ENCODE measurements at regions not wholly inside any gene's neighbourhood (a gene's known extent, or its start where the extent isn't known, plus 50 kb on each side); places are given as distances from the start of the nearest gene placed in this dataset.

DNA sequence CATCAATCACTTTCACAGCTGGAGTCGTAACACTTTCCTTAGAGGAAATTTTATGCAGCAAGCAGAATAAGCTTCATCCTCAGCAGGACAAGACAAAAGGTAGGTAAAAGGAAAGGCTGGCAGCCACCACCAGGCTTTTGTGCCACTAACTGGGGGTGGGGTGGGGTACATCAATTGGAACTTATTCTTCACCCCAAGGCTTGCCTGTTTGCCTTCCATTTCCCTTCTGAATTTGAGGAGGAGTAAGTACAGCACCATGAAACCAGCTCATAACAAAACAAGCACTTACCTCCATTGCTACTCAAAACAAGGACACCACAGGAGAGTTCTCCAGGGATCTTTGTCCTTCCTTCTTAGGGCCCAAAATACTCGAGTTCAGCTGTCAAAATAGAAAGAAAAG, 296.8 kb downstream of the ARRDC4 start:
- H3K4me3 ChIP-seq (ENCODE audit: low read depth, low read length): no peak overlapping the region
- H3K36me3 ChIP-seq (replicated peaks): no peaks in the 10 kb centered on the region
- DNase-seq: no peak
- TF ChIP-seq, protein P1, sequence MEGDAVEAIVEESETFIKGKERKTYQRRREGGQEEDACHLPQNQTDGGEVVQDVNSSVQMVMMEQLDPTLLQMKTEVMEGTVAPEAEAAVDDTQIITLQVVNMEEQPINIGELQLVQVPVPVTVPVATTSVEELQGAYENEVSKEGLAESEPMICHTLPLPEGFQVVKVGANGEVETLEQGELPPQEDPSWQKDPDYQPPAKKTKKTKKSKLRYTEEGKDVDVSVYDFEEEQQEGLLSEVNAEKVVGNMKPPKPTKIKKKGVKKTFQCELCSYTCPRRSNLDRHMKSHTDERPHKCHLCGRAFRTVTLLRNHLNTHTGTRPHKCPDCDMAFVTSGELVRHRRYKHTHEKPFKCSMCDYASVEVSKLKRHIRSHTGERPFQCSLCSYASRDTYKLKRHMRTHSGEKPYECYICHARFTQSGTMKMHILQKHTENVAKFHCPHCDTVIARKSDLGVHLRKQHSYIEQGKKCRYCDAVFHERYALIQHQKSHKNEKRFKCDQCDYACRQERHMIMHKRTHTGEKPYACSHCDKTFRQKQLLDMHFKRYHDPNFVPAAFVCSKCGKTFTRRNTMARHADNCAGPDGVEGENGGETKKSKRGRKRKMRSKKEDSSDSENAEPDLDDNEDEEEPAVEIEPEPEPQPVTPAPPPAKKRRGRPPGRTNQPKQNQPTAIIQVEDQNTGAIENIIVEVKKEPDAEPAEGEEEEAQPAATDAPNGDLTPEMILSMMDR (IDR thresholded peaks at IDR 0.05; ENCODE audit: low read depth, low read length, missing control alignments): no peak
- H3K27ac ChIP-seq: no peak overlapping the region
- no peaks in the 10 kb centered on the region for H3K27me3 ChIP-seq (replicated peaks)
- in situ Hi-C loops (cut with HindIII; ENCODE audit: low pct_ligation_motif_present, low sequenced_read_pairs): no loop called here

DNA sequence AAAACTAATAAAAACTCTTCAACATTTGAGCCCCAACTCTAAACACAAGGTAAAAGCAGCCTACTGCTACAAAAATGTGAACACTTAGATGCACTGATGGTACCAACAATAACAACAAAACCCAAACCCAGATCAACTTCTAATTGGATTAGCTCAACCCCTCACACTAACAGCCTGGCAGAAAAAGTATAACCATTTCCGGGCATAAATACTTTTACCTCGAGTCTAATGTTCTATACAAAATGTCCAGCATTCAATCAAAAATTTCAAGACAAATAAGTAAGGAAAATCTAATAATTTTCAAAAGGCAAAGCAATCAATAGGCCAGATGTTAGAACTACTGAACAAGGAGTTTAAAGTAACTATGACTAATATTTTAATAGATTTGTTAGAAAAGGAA, 303.3 kb downstream of the ARRDC4 start:
- in situ Hi-C loops (cut with HindIII; ENCODE audit: low pct_ligation_motif_present, low sequenced_read_pairs): no loop called here
- TF ChIP-seq, protein P1 (IDR thresholded peaks at IDR 0.05; ENCODE audit: low read depth, low read length, missing control alignments): no peak
- no peak overlapping the region for H3K27ac ChIP-seq
- no peak for DNase-seq
- no peak overlapping the region for H3K4me3 ChIP-seq (ENCODE audit: low read depth, low read length)
- H3K36me3 ChIP-seq (replicated peaks): no peaks in the 10 kb centered on the region
- no peaks in the 10 kb centered on the region for H3K27me3 ChIP-seq (replicated peaks)

DNA sequence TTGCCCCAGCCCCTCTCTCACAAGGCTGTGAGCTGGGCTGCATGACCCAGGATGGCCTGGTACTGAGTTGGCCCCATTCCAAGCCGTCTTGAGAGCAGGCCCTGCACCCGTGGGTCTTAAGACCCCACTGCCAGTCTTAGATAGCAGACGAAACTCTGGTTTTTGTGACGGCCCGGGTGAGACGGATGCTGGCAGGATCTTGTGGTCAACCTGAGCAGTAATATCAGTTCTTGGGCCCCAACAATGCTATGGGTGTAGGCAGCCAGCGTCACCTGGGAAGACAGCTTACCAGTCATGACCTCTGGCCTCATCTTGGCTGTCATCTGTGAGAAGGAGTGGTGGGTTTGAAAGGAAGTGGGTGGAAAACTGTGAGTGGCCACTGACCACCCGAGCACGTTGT, 305.8 kb downstream of the ARRDC4 start:
- Histone ChIP-seq H3K27me3 (replicated peaks) (no peaks in the 10 kb centered on the region), H3K27ac (no peak overlapping the region), H3K4me3 (ENCODE audit: low read depth, low read length) (no peak overlapping the region), H3K36me3 (replicated peaks) (no peaks in the 10 kb centered on the region)
- TF ChIP-seq, protein P1 (IDR thresholded peaks at IDR 0.05; ENCODE audit: low read depth, low read length, missing control alignments): no peak
- in situ Hi-C loops (cut with HindIII; ENCODE audit: low pct_ligation_motif_present, low sequenced_read_pairs): no loop called here
- DNase-seq: no peak

DNA sequence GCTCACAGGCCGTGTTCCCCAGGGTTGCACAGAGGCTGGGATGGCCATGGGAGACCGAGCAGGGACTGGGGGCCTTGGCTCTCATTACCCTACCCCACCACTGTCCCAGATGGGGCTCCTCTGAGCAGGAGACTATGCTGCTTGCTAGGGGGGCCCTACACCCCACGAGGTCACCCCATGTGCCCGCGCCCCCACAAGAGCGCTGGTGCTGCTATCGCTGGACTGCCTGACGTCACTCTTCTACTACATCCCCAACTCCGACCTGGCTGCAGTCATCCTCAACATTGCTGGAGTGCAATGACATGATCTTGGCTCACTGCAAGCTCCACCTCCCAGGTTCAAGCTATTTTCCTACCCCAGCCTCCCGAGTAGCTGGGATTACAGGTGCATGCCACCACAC, 307.7 kb downstream of the ARRDC4 start:
- no peak overlapping the region for H3K27ac ChIP-seq
- no peak overlapping the region for H3K4me3 ChIP-seq (ENCODE audit: low read depth, low read length)
- TF ChIP-seq, protein P1 (IDR thresholded peaks at IDR 0.05; ENCODE audit: low read depth, low read length, missing control alignments): no peak
- no peaks in the 10 kb centered on the region for H3K27me3 ChIP-seq (replicated peaks)
- no peaks in the 10 kb centered on the region for H3K36me3 ChIP-seq (replicated peaks)
- in situ Hi-C loops (cut with HindIII; ENCODE audit: low pct_ligation_motif_present, low sequenced_read_pairs): no loop called here
- DNase-seq: no peak

DNA sequence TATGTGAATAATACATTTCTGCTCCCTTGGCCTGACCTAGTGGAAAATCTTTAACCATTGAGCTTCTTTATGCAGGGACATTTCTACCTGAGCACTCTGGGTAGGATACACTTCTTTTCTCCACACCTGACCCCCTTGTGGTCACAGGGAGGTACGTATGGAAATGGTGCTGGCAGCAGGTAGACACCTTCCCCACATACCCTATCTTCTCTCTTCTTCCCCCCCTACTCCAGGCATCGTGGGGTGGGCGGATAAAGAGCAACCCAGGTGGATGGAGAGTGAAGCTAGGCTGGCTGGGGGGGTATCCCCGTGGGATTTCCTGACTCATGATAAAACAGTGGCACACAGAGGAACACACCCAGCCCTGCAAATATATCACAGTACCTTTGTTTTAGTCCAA, 312.1 kb downstream of the ARRDC4 start:
- in situ Hi-C loops (cut with HindIII; ENCODE audit: low pct_ligation_motif_present, low sequenced_read_pairs): no loop called here
- H3K27me3 ChIP-seq (replicated peaks): no peaks in the 10 kb centered on the region
- no peak for DNase-seq
- H3K36me3 ChIP-seq (replicated peaks): no peaks in the 10 kb centered on the region
- H3K27ac ChIP-seq: no peak overlapping the region
- no peak overlapping the region for H3K4me3 ChIP-seq (ENCODE audit: low read depth, low read length)
- TF ChIP-seq, protein P1 (IDR thresholded peaks at IDR 0.05; ENCODE audit: low read depth, low read length, missing control alignments): no peak

DNA sequence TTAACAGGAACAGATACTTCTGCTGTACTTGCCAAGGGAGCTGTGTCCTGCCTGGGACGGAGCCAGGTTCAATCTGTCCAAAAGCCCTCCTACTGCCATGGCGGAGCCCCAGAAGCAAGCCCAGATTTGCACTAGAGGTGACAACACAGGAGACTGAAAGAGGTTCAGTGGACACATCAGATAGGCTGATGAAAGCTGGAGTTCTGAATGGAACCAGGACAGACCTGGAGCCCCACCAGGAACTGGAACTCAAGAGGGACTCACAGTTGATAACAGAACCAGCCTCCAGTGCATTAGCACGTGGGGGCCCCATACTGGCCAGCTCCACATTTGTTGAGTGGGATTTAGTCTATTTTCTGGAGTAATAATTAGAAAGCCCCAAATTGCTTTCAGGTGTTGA, 315.5 kb downstream of the ARRDC4 start:
- DNase-seq: no peak
- TF ChIP-seq, protein P1 (IDR thresholded peaks at IDR 0.05; ENCODE audit: low read depth, low read length, missing control alignments): no peak
- no peak overlapping the region for H3K4me3 ChIP-seq (ENCODE audit: low read depth, low read length)
- no peak overlapping the region for H3K27ac ChIP-seq
- no peaks in the 10 kb centered on the region for H3K36me3 ChIP-seq (replicated peaks)
- no peaks in the 10 kb centered on the region for H3K27me3 ChIP-seq (replicated peaks)
- in situ Hi-C loops (cut with HindIII; ENCODE audit: low pct_ligation_motif_present, low sequenced_read_pairs): no loop called here
